ENCODE measurements at regions not wholly inside any gene's neighbourhood (a gene's known extent, or its start where the extent isn't known, plus 50 kb on each side); places are given as distances from the start of the nearest gene placed in this dataset.

DNA sequence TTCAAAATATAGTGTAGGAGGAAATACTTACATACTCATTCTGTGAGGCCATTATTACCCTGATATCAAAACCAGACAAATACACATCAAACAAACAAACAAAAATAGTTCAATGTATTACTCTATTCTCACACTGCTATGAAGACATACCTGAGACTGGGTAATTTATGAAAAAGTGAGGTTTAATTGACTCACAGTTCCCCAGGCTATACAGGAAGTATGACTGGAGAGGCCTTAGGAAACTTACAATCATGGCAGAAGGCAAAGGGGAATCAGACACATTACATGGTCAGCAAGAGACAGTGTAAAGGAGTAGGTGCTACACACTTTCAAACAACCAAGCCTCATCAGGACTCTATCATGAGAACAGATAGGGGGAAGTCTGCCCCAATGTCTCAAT is 1023.2 kb downstream of the TMTC2 start:
- POLR2A ChIA-PET (ENCODE audit: partially characterized antibody), result no interaction called here
- Histone ChIP-seq H3K27ac (ENCODE audit: low read depth, low read length) (no peak overlapping the region), H2AFZ (ENCODE audit: low read length) (no peak overlapping the region), H3K9ac (replicated peaks in 1 of 4; ENCODE audit: extremely low read depth in 1 of 4, low read depth in 3 of 4, low read length in 3 of 4) (no peak overlapping the region), H3K4ac (replicated peaks; ENCODE audit: insufficient read length, low read depth, low read length) (no peak overlapping the region), H2BK20ac (ENCODE audit: low read length) (no peak overlapping the region), H3K4me2 (ENCODE audit: insufficient read depth in 1 of 2, low read depth in 2 of 2, low read length in 2 of 2) (no peak overlapping the region), H3K36me3 (ENCODE audit: control insufficient read depth in 2 of 4, insufficient read depth in 4 of 4, low read length in 3 of 4) (peaks cover 0 to 11% (median 1%) of the 10 kb centered on the region in 4 experiments; a peak in 2 of 8 replicates), H3K23me2 (ENCODE audit: low read depth, low read length) (no peaks in the 10 kb centered on the region), H2BK5ac (ENCODE audit: low read depth, low read length) (no peak overlapping the region), H2BK120ac (replicated peaks; ENCODE audit: low read depth, low read length) (no peak overlapping the region), H4K20me1 (replicated peaks in 1 of 2; ENCODE audit: control insufficient read depth in 1 of 2, insufficient read depth in 2 of 2, low read length in 2 of 2) (no peaks in the 10 kb centered on the region), H2BK15ac (ENCODE audit: low read length) (no peak overlapping the region), H3K79me2 (ENCODE audit: control insufficient read depth in 1 of 2, insufficient read depth in 2 of 2, low read length in 2 of 2) (no peaks in the 10 kb centered on the region), H2AK5ac (ENCODE audit: low read depth, low read length) (no peak overlapping the region), H3K18ac (ENCODE audit: extremely low read depth, low read length) (no peak overlapping the region), H3K23ac (ENCODE audit: insufficient read length) (no peak overlapping the region), H3K4me1 (replicated peaks in 1 of 4; ENCODE audit: control insufficient read depth in 3 of 4, insufficient read depth in 4 of 4, low read length in 3 of 4) (no peaks in the 10 kb centered on the region), H3K56ac (replicated peaks; ENCODE audit: insufficient read length, low read depth, low read length) (no peak overlapping the region), H3K14ac (ENCODE audit: insufficient read length) (no peak overlapping the region), H3K4me3 (ENCODE audit: extremely low read depth in 1 of 4, insufficient read depth in 2 of 4, low read depth in 3 of 4, low read length in 4 of 4) (0 out of 8 replicates have a peak overlapping the region, but pooled peaks of 1 of the 4 experiments have one; percentile 21), H4K5ac (ENCODE audit: insufficient read length, low read depth, low read length) (no peak overlapping the region), H3K9me3 (ENCODE audit: insufficient read depth in 2 of 2, low read depth in 1 of 2, low read length in 1 of 2) (peaks cover 18 to 21% of the 10 kb centered on the region in 2 experiments), H3K27me3 (replicated peaks in 1 of 4; ENCODE audit: control insufficient read depth in 3 of 4, extremely low read depth in 1 of 4, insufficient read depth in 3 of 4, low read length in 3 of 4) (no peaks in the 10 kb centered on the region), H3K79me1 (ENCODE audit: low read depth, low read length) (no peaks in the 10 kb centered on the region), H4K8ac (ENCODE audit: extremely low read depth, insufficient read depth, low read length) (no peak overlapping the region), H2BK12ac (ENCODE audit: low read depth, low read length) (no peak overlapping the region), H4K91ac (replicated peaks; ENCODE audit: insufficient read length, low read length) (no peak overlapping the region)
- FAIRE-seq (no peak), DNase-seq (ENCODE audit: low read depth in 1 of 2, low spot score in 2 of 2) (no peak)
- TF ChIP-seq NANOG (IDR thresholded peaks at IDR 0.05; ENCODE audit: insufficient read depth, low read depth, low read length, poor library complexity, severe bottlenecking), result no peak
- CTCF ChIA-PET (ENCODE audit: partially characterized antibody), result no interaction called here

Data from H1 (cell line).